Neural progenitor cell (in vitro differentiated cells): ENCODE measurements at regions not wholly inside any gene's neighbourhood (a gene's known extent, or its start where the extent isn't known, plus 50 kb on each side); places are given as distances from the start of the nearest gene placed in this dataset.

ENCODE experiments used
- DNase-seq: peaks from one replicate; pipeline ENCODE4 v3.0.0-alpha.2; 2016; ENCODE audit warnings: low spot score
- H2AFZ ChIP-seq: fragments of 200-600 bp; sonication (generic); replicated peaks from 2 replicates; pipeline ENCODE4 v1.6.1; 2016; ENCODE audit warnings: antibody characterized with exemption
- H3F3A ChIP-seq: fragments of 200-600 bp; sonication (generic); 2 replicates; pipeline ENCODE4 v1.6.1; 2016; ENCODE audit warnings: antibody characterized with exemption, low read depth
- H3K27ac ChIP-seq: fragments of 200-600 bp; sonication (generic); 2 replicates; pipeline ENCODE4 v1.5.1; 2016; ENCODE audit warnings: mild to moderate bottlenecking
- H3K27me3 ChIP-seq: fragments of 200-600 bp; sonication (generic); 2 replicates; pipeline ENCODE4 v1.6.1; 2016; ENCODE audit warnings: mild to moderate bottlenecking, moderate library complexity
- H3K36me3 ChIP-seq: fragments of 200-600 bp; sonication (generic); 2 replicates; pipeline ENCODE4 v1.5.1; 2016
- H3K4me1 ChIP-seq: fragments of 200-600 bp; sonication (generic); 2 replicates; pipeline ENCODE4 v1.6.1; 2016; ENCODE audit warnings: mixed run types
- H3K4me2 ChIP-seq: fragments of 200-600 bp; sonication (generic); 2 replicates; pipeline ENCODE4 v1.6.1; 2016
- H3K4me3 ChIP-seq: fragments of 200-600 bp; sonication (generic); 2 replicates; pipeline ENCODE4 v1.5.1; 2016
- H3K79me2 ChIP-seq: fragments of 200-600 bp; sonication (generic); 2 replicates; pipeline ENCODE4 v1.6.1; 2016; ENCODE audit warnings: low read depth
- H3K9ac ChIP-seq: fragments of 200-600 bp; sonication (generic); 2 replicates; pipeline ENCODE4 v1.6.1; 2016
- H3K9me3 ChIP-seq: fragments of 200-600 bp; sonication (generic); 2 replicates; pipeline ENCODE4 v1.5.1; 2016; ENCODE audit warnings: low read depth
- H4K20me1 ChIP-seq: fragments of 200-600 bp; sonication (generic); 2 replicates; pipeline ENCODE4 v1.6.1; 2016; ENCODE audit warnings: low read depth
- H3K27ac Mint-ChIP-seq: 3 replicates; pipeline ENCODE4 v1.8.0; 2021; ENCODE audit warnings: mixed read lengths
- H3K27me3 Mint-ChIP-seq: 2 replicates; pipeline ENCODE4 v1.8.0; 2022; ENCODE audit warnings: low read depth, mild to moderate bottlenecking, inconsistent platforms, moderate library complexity, mixed read lengths; ENCODE audit not compliant: insufficient read depth
- H3K36me3 Mint-ChIP-seq: 3 replicates; pipeline ENCODE4 v1.8.0; 2021; ENCODE audit warnings: mixed read lengths
- H3K4me1 Mint-ChIP-seq: 3 replicates; pipeline ENCODE4 v1.8.0; 2021; ENCODE audit warnings: mixed read lengths
- H3K4me3 Mint-ChIP-seq: 3 replicates; pipeline ENCODE4 v1.8.0; 2021; ENCODE audit warnings: mild to moderate bottlenecking, moderate library complexity, mixed read lengths
- H3K9me3 Mint-ChIP-seq: 3 replicates; pipeline ENCODE4 v1.8.0; 2020; ENCODE audit warnings: mixed read lengths
- CTCF ChIP-seq: fragments of 200-600 bp; sonication (generic); IDR thresholded peaks from 2 replicates; pipeline ENCODE4 v1.5.1; 2017; ENCODE audit warnings: antibody characterized with exemption, mild to moderate bottlenecking
- EZH2 ChIP-seq: fragments of 200-600 bp; sonication (generic); IDR thresholded peaks from 2 replicates; pipeline ENCODE4 v1.6.1; 2017; ENCODE audit warnings: antibody characterized with exemption, mild to moderate bottlenecking, moderate library complexity
- EZH2phosphoT487 ChIP-seq: fragments of 200-600 bp; sonication (generic); IDR thresholded peaks from 2 replicates; pipeline ENCODE4 v1.6.1; 2017; ENCODE audit warnings: antibody characterized with exemption

GRCh38 chr16:52383119-52383518, 163.8 kb downstream of the TOX3 start:
- DNase-seq: peak; percentile 8
- H3K79me2 ChIP-seq: no peaks in the 10 kb centered on the region
- Mint-ChIP-seq H3K4me3 (no peak overlapping the region), H3K27me3 (peaks cover 11% of the 10 kb centered on the region), H3K27ac (no peak overlapping the region), H3K4me1 (peaks cover 8% of the 10 kb centered on the region), H3K36me3 (no peaks in the 10 kb centered on the region), H3K9me3 (peaks cover 3% of the 10 kb centered on the region)
- no peak overlapping the region for H3K4me3 ChIP-seq
- no peaks in the 10 kb centered on the region for H3K36me3 ChIP-seq
- no peaks in the 10 kb centered on the region for H4K20me1 ChIP-seq
- H3K27me3 ChIP-seq: no peaks in the 10 kb centered on the region
- H3K9me3 ChIP-seq: no peaks in the 10 kb centered on the region
- H3F3A ChIP-seq: no peaks in the 10 kb centered on the region
- H3K4me1 ChIP-seq: peaks cover 13% of the 10 kb centered on the region
- H3K4me2 ChIP-seq: peak overlapping the region; percentile 35
- no peak overlapping the region for H3K27ac ChIP-seq
- H2AFZ ChIP-seq: peak overlapping the region; percentile 91
- TF ChIP-seq EZH2: no peak
- TF ChIP-seq CTCF: no peak
- no peak for TF ChIP-seq EZH2phosphoT487
- H3K9ac ChIP-seq: no peak overlapping the region

- Histone ChIP-seq H3K27ac (no peak overlapping the region), H3K4me1 (peaks cover 13% of the 10 kb centered on the region), H2AFZ (no peak overlapping the region), H3F3A (no peaks in the 10 kb centered on the region), H3K79me2 (no peaks in the 10 kb centered on the region), H3K36me3 (no peaks in the 10 kb centered on the region), H3K4me2 (no peak overlapping the region), H3K4me3 (no peak overlapping the region), H3K27me3 (no peaks in the 10 kb centered on the region), H4K20me1 (no peaks in the 10 kb centered on the region), H3K9ac (no peak overlapping the region), H3K9me3 (no peaks in the 10 kb centered on the region)
- Mint-ChIP-seq H3K4me1 (peaks cover 8% of the 10 kb centered on the region), H3K27ac (no peak overlapping the region), H3K9me3 (peaks cover 3% of the 10 kb centered on the region), H3K36me3 (no peaks in the 10 kb centered on the region), H3K27me3 (peaks cover 10% of the 10 kb centered on the region), H3K4me3 (no peak overlapping the region)
- DNase-seq: no peak
- TF ChIP-seq EZH2phosphoT487 (no peak), EZH2 (no peak), CTCF (no peak)
These were observed 167.4 kb downstream of the TOX3 start for GRCh38 chr16:52379551-52379950.

- Histone ChIP-seq H3K9me3 (no peaks in the 10 kb centered on the region), H3K79me2 (no peaks in the 10 kb centered on the region), H3K4me2 (no peak overlapping the region), H3K36me3 (no peaks in the 10 kb centered on the region), H4K20me1 (no peaks in the 10 kb centered on the region), H3K4me3 (no peak overlapping the region), H3F3A (no peaks in the 10 kb centered on the region), H3K27me3 (no peaks in the 10 kb centered on the region), H2AFZ (no peak overlapping the region), H3K9ac (no peak overlapping the region), H3K4me1 (peaks cover 6% of the 10 kb centered on the region), H3K27ac (no peak overlapping the region)
- peaks cover 3% of the 10 kb centered on the region for H3K27me3 Mint-ChIP-seq
- H3K27ac Mint-ChIP-seq: no peak overlapping the region
- no peak overlapping the region for H3K4me3 Mint-ChIP-seq
- no peak for DNase-seq
- no peak for TF ChIP-seq CTCF
- no peak for TF ChIP-seq EZH2
- no peak for TF ChIP-seq EZH2phosphoT487
- H3K36me3 Mint-ChIP-seq: no peaks in the 10 kb centered on the region
- peaks cover 6% of the 10 kb centered on the region for H3K9me3 Mint-ChIP-seq
- no peaks in the 10 kb centered on the region for H3K4me1 Mint-ChIP-seq
These were observed 170.2 kb downstream of the TOX3 start for GRCh38 chr16:52376676-52377280.
